ENCODE measurements at regions not wholly inside any gene's neighbourhood (a gene's known extent, or its start where the extent isn't known, plus 50 kb on each side); places are given as distances from the start of the nearest gene placed in this dataset.

GRCh38 chr11:115912484-115912945 lies 408.3 kb upstream of the CADM1 start:
- DNase-seq (ENCODE audit: low read depth, low spot score), result peak; percentile 23

GRCh38 chr11:115911613-115912346 lies 407.6 kb upstream of the CADM1 start:
- DNase-seq (ENCODE audit: low read depth, low spot score), result no peak

- DNase-seq (ENCODE audit: low read depth, low spot score), result no peak
Measured at GRCh38 chr11:115910379-115910778, 406.2 kb upstream of the CADM1 start.

GRCh38 chr11:115906171-115906570 lies 402.0 kb upstream of the CADM1 start:
- no peak for DNase-seq (ENCODE audit: low read depth, low spot score)

- DNase-seq (ENCODE audit: low read depth, low spot score), result no peak
Measured at GRCh38 chr11:115905341-115906000, 401.3 kb upstream of the CADM1 start.

- no peak for DNase-seq (ENCODE audit: low read depth, low spot score)
Measured at GRCh38 chr11:115903179-115903578, 399.0 kb upstream of the CADM1 start.

- no peak for DNase-seq (ENCODE audit: low read depth, low spot score)
Measured at GRCh38 chr11:115901069-115901468, 396.9 kb upstream of the CADM1 start.

GRCh38 chr11:115900111-115900510 lies 395.9 kb upstream of the CADM1 start:
- no peak for DNase-seq (ENCODE audit: low read depth, low spot score)

GRCh38 chr11:115897707-115898106 lies 393.5 kb upstream of the CADM1 start:
- no peak for DNase-seq (ENCODE audit: low read depth, low spot score)

- DNase-seq (ENCODE audit: low read depth, low spot score), result no peak
Measured at GRCh38 chr11:115896084-115896483, 391.9 kb upstream of the CADM1 start.

GRCh38 chr11:115895594-115895993 lies 391.4 kb upstream of the CADM1 start:
- no peak for DNase-seq (ENCODE audit: low read depth, low spot score)

- no peak for DNase-seq (ENCODE audit: low read depth, low spot score)
Measured at GRCh38 chr11:115894176-115894575, 390.0 kb upstream of the CADM1 start.

GRCh38 chr11:115893461-115894099 lies 389.4 kb upstream of the CADM1 start:
- DNase-seq (ENCODE audit: low read depth, low spot score), result no peak

- no peak for DNase-seq (ENCODE audit: low read depth, low spot score)
Measured at GRCh38 chr11:115892016-115892415, 387.8 kb upstream of the CADM1 start.

GRCh38 chr11:115891581-115891980 lies 387.4 kb upstream of the CADM1 start:
- no peak for DNase-seq (ENCODE audit: low read depth, low spot score)

- DNase-seq (ENCODE audit: low read depth, low spot score), result no peak
Measured at GRCh38 chr11:115890500-115890899, 386.3 kb upstream of the CADM1 start.

GRCh38 chr11:115889712-115890111 lies 385.5 kb upstream of the CADM1 start:
- DNase-seq (ENCODE audit: low read depth, low spot score), result no peak

GRCh38 chr11:115887727-115888126 lies 383.5 kb upstream of the CADM1 start:
- no peak for DNase-seq (ENCODE audit: low read depth, low spot score)

- no peak for DNase-seq (ENCODE audit: low read depth, low spot score)
Measured at GRCh38 chr11:115887316-115887715, 383.1 kb upstream of the CADM1 start.

GRCh38 chr11:115886422-115886733 lies 382.2 kb upstream of the CADM1 start:
- DNase-seq (ENCODE audit: low read depth, low spot score), result no peak

- no peak for DNase-seq (ENCODE audit: low read depth, low spot score)
Measured at GRCh38 chr11:115885535-115886421, 381.6 kb upstream of the CADM1 start.
